ENCODE measurements at regions not wholly inside any gene's neighbourhood (a gene's known extent, or its start where the extent isn't known, plus 50 kb on each side); places are given as distances from the start of the nearest gene placed in this dataset.

DNA sequence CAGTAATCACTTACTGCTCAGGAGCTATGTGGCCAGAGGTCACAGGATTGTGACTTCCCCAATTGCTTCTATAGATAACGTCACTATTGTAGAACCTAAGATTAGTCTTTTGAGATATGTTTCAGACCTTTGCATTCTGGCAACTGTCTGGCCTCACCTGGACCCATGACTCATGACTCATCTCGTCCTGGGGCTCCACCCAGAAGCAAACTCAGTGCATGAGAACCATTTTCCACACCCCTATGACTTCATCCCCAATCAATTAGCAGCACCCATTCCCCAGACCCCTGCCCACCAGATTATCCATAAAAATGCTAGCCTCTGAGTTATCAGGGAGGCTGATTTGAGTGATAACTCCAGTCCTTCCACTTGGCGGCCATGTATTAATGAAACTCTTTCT, 186.9 kb downstream of the EMP1 start:
- DNase-seq (ENCODE audit: low read depth), result no peak

- DNase-seq (ENCODE audit: low read depth), result no peak
Measured at GRCh38 chr12:13380297-13380696, 183.8 kb downstream of the EMP1 start.

GRCh38 chr12:13379531-13380188, 183.1 kb downstream of the EMP1 start:
- no peak for DNase-seq (ENCODE audit: low read depth)

DNA sequence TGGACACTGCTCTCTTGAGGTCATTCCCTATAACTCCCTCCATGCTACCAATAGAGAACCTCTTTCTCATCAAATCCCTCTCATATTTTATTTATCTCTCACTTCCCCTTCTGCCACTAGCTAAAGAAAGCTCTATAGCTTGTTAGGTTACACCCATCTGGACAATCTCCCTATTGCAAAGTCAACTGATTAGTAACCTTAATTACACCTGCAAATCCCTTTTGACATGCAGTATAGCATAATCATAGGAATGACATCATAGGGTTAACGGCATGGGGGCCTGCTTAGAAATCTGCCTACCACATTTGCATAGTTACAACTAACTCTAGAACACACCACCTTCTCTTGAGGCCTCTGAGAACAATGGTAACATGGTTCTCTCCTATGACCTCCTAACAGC, 181.2 kb downstream of the EMP1 start:
- DNase-seq (ENCODE audit: low read depth), result no peak

DNA sequence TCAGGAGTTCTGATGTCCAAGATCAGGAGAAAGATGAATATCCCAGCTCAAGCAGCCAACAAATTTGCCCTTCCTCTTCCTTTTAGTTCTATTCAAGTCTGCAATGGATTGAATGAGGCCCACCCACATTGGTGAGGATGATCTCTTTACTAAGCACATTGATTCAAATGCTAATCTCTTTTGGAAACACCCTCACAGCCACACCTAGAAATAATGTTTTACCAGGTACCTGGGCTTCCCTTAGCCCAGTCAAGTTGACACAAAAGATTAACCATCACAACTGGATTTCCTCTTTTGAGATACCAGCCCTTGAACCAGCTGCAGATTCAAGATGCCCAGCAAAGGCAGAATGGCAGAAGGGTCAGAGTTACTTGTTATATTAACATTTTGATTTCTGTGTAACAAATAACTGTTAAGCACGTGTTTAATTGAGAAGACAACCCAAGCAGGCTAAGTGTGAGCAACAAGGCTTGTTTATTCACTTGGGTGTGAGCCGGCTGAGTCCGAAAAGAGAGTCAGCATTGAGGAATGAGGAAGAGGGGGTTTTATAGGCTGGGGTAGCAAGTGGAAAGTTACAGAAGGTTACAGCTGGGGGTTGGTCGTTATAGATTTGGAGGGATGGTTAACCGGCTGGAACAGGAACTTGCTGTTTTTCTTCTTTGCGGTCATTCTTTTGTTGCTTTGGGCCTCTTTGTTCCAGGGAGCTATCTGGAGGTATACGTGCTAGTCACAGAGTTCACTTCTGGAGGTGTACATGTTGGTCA, 180.3 kb downstream of the EMP1 start:
- DNase-seq (ENCODE audit: low read depth), result no peak

GRCh38 chr12:13375583-13376345, 179.2 kb downstream of the EMP1 start:
- DNase-seq (ENCODE audit: low read depth), result no peak

GRCh38 chr12:13374793-13375192, 178.3 kb downstream of the EMP1 start:
- no peak for DNase-seq (ENCODE audit: low read depth)

- no peak for DNase-seq (ENCODE audit: low read depth)
Measured at GRCh38 chr12:13373803-13374202, 177.3 kb downstream of the EMP1 start.

DNA sequence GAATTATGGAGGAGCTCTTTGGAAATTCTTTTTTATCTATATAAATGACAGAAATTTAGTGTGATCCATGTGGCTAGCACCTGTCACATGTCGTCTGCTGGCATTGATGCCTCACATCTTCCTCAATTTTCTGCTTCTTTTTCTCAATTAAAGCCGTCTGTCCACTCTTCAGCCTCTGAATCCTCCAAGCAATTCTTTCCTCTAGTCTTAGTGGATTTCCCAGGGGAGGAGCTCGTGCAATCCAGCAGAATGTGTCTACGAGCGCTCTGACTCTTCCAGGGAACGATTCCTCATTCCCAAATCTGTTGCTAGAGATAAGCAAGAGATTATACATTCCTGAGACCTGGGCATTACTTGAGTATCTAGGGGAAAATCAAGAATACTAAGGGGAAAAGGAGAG, 176.6 kb downstream of the EMP1 start:
- DNase-seq (ENCODE audit: low read depth), result no peak

DNA sequence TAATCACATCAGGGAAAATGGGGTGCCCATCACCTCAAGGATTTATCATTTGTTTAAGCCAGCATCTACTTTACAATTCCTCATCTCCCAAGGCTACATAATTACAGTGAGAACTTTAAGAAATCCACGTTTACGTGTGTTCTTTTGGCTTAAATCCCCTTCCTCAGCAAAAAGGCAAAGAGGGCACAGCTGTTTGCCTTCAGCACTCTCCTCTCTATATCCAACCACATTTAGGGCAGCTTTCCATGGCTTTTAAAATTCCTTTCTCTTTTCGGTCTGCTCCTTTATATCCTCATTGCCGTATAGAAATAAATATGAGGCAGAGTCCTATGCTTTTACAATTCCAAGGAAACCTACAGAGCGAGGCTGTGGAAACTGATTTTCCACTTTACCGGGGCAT, 175.9 kb downstream of the EMP1 start:
- DNase-seq (ENCODE audit: low read depth), result no peak

- DNase-seq (ENCODE audit: low read depth), result no peak
Measured at GRCh38 chr12:13371797-13372196, 175.3 kb downstream of the EMP1 start.

DNA sequence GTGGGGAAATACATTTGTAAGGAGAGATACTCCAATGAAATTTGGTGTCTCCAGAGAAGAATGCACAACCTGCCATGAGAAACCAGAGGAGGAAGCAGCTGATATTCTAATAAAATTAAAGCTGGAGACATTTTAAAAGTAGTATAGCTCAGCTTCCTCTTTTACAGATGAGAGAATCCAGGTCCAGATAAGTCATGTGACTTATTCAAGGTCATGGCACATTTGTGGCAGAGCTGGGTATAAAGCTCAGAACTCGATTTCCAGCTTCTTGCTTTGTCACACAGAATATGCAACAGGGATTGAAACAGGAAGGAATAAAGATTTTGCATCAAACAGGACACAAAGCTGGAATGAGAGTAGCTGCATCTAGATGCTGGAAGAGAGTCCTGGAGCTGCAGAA, 174.8 kb downstream of the EMP1 start:
- DNase-seq (ENCODE audit: low read depth), result no peak

DNA sequence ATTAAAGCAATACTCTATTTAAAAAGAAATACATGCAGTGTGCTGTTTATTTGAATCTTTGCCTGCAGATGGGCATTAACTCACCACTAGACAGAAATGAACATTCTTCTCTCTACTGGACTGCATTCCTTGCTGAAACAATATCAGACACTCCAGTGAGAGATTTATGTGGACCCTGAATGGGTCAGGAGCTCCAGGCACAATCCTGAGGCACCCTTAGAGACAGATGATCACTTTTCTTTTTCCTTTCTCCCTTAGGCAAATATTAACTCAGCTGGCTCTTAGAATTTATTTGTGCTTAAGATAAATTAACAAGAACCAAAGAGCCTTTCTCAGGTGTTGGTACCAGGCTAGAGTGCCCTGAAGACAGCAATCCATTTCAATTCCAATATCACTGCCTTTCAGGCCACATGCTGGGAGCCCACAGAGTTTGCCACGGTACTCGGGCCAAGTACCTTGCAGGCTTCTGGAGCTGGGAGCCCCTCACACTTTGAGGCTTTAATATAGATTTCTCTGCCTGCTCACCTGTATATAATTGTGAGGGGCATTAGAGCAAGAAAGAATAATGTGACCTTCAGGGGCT, 173.0 kb downstream of the EMP1 start:
- DNase-seq (ENCODE audit: low read depth), result no peak

GRCh38 chr12:13368971-13369370, 172.4 kb downstream of the EMP1 start:
- DNase-seq (ENCODE audit: low read depth), result no peak

DNA sequence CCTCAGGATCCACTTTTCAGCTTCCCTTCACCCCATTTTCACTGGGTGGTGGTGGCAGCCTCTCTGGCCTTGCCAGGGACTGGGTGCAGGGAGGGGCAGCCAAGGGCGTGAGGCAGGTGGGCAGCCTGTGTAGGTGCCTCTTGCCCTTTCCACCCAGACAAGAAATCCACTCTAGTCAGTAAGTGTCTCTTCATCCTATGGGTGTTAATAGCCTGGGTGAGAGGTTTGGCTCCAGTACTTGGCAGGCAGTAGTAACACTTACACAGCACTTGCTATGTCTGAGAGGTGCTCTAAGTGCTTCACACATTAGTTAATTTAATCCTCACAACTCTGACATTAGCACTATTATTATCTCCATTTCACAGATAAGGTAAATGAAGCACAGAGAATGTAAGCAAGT, 171.9 kb downstream of the EMP1 start:
- no peak for DNase-seq (ENCODE audit: low read depth)

- no peak for DNase-seq (ENCODE audit: low read depth)
Measured at GRCh38 chr12:13367973-13368372, 171.4 kb downstream of the EMP1 start.

DNA sequence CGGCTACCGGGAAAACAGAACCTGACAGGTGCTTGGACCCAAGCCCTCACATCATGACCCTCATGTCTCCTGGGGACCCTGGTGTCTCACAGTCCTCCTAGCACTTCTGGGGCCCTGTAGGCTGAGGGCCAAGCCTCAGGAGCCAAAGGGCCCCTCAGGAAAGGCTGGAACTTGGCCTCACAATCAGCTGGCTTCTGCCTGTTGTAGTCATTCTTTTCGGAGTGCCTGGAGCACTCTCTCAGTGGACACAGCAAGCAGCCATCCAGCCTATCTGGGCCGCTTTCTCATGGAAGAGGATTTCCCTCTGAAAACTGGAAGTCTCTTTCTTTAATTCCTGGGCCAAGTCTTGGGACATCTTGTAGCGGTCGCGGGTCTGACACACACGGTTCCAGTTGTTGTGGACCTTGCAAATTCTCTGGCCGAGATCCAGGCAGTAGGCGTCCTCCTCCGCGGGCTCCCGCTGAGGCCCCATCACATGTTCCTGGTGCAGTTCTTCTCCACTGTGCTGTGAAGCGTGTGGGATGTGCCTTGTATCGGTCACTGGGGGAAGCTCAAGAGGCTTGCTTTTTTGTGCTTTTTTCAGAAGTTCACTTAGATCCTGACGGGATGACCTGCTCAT, 169.3 kb downstream of the EMP1 start:
- DNase-seq (ENCODE audit: low read depth), result no peak

- no peak for DNase-seq (ENCODE audit: low read depth)
Measured at GRCh38 chr12:13362260-13362841, 165.8 kb downstream of the EMP1 start.

GRCh38 chr12:13359636-13360035, 163.1 kb downstream of the EMP1 start:
- DNase-seq (ENCODE audit: low read depth), result no peak

- DNase-seq (ENCODE audit: low read depth), result no peak
Measured at GRCh38 chr12:13358391-13358905, 161.9 kb downstream of the EMP1 start.

DNA sequence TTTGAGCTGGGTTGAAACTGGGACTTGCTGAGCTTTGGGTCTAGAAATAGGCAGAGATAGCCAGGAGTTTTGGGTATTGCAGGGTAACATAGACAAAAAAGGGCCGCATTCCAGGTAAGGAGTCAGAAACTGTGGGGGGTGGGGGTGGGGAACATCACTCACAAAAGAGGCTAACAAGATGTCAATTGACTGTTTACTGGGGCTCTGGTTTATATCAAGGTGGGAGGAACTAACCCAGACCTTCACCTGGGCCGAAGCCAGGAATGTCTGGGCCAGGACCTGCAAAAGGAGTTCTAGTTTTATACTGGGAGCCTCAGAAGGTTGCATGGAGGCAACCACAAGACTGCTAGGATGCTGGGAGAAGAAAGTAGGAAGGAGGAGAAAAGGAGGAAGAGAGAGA, 154.4 kb downstream of the EMP1 start:
- DNase-seq (ENCODE audit: low read depth), result no peak

DNA sequence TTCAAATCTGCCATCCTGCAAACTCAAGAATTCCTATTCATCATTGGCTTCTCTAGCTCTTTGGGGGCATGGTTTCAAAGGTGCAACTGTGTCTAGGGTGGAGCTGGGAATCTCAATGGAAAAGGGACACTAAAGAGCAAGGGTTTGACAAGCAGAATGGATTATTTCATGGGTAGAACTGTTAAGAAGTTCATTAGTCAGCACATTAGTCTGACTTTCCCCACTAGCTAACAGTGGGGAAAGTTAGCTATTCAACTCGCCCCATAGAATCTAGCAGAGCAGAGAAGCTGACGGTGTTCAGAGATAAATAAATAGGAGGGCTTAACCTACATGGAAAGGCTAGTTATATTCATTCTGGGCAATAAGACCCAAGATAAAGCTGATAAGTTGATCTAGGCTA, 153.9 kb downstream of the EMP1 start:
- no peak for DNase-seq (ENCODE audit: low read depth)

All from GM04503 (cell line).